ENCODE measurements at regions not wholly inside any gene's neighbourhood (a gene's known extent, or its start where the extent isn't known, plus 50 kb on each side); places are given as distances from the start of the nearest gene placed in this dataset.

DNA sequence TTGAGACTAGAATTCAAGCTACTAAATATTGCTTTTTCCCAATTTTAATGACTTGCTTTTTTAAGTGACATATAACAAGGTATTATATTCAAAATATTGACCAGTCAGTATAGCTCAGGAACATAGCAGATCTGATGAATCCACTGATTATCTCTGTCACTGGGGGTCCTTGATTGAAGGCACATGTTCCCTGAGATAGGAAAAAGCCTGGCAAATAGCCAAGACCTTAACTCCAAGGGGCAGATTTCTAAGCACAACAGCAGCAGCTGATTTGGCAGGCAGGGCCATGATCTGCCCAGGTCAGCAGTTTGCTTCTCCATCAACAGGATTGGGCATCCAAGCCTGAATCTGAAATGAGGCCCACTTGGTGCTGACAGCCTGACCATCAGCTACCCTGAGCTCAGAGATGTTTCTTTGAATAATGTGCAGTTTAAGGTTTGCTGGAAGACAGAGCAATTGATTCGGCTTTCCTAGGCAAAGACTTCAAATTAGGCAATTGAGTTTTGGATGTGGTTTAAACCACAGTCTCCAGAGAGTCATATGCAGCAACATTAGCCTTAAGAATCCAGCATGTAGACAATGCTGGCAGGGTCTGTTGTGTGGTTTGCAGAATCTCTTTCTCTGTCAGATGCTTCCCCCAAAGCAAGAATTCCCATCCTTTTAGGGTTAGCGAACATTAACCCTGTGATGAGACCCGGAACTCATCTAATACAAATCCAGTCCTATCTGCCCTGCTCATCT, 352.6 kb downstream of the ADRA2A start:
- TF ChIP-seq POLR2A (IDR thresholded peaks at IDR 0.05) (no peak), CTCF (IDR thresholded peaks at IDR 0.05 in 8 of 11, conservative IDR thresholded peaks at IDR 0.05 in 3 of 11) (no peak)

All from spleen (tissue), 7 donors.